ENCODE measurements at regions not wholly inside any gene's neighbourhood (a gene's known extent, or its start where the extent isn't known, plus 50 kb on each side); places are given as distances from the start of the nearest gene placed in this dataset.

GRCh38 chr11:115739146-115739545 lies 234.9 kb upstream of the CADM1 start:
- no peak for DNase-seq

GRCh38 chr11:115737875-115738274 lies 233.7 kb upstream of the CADM1 start:
- DNase-seq, result no peak

GRCh38 chr11:115736146-115736545 lies 231.9 kb upstream of the CADM1 start:
- DNase-seq, result no peak

GRCh38 chr11:115724666-115725065 lies 220.5 kb upstream of the CADM1 start:
- DNase-seq, result peak; percentile 8

- DNase-seq, result no peak
These were observed 218.5 kb upstream of the CADM1 start for GRCh38 chr11:115722711-115723110.

GRCh38 chr11:115721296-115721995 lies 217.2 kb upstream of the CADM1 start:
- DNase-seq, result no peak

- no peak for DNase-seq
These were observed 216.5 kb upstream of the CADM1 start for GRCh38 chr11:115720602-115721245.

- no peak for DNase-seq
These were observed 214.7 kb upstream of the CADM1 start for GRCh38 chr11:115718945-115719344.

GRCh38 chr11:115718106-115718505 lies 213.9 kb upstream of the CADM1 start:
- no peak for DNase-seq

GRCh38 chr11:115716601-115717529 lies 212.7 kb upstream of the CADM1 start:
- DNase-seq, result no peak

- no peak for DNase-seq
These were observed 211.9 kb upstream of the CADM1 start for GRCh38 chr11:115716080-115716479.

- DNase-seq, result no peak
These were observed 211.1 kb upstream of the CADM1 start for GRCh38 chr11:115715251-115715770.

GRCh38 chr11:115712296-115712695 lies 208.1 kb upstream of the CADM1 start:
- no peak for DNase-seq

- no peak for DNase-seq
These were observed 206.8 kb upstream of the CADM1 start for GRCh38 chr11:115710980-115711379.

- DNase-seq, result no peak
These were observed 206.2 kb upstream of the CADM1 start for GRCh38 chr11:115710426-115710825.

- no peak for DNase-seq
These were observed 205.1 kb upstream of the CADM1 start for GRCh38 chr11:115709297-115709696.

- no peak for DNase-seq
These were observed 203.1 kb upstream of the CADM1 start for GRCh38 chr11:115707180-115707905.

- no peak for DNase-seq
These were observed 202.5 kb upstream of the CADM1 start for GRCh38 chr11:115706626-115707135.

GRCh38 chr11:115705200-115705599 lies 201.0 kb upstream of the CADM1 start:
- no peak for DNase-seq

GRCh38 chr11:115700981-115701875 lies 197.0 kb upstream of the CADM1 start:
- DNase-seq, result no peak

- DNase-seq, result no peak
These were observed 196.3 kb upstream of the CADM1 start for GRCh38 chr11:115700496-115700895.

Measured in T1000 (cell line).